Stimulated activated CD4-positive, alpha-beta T cell treated with anti-CD3 and anti-CD28 coated beads, Interleukin-15, amount 100 ng/mL, for 1 hour (primary cell): ENCODE measurements at regions not wholly inside any gene's neighbourhood (a gene's known extent, or its start where the extent isn't known, plus 50 kb on each side); places are given as distances from the start of the nearest gene placed in this dataset.

Experiments used
- DNase-seq, 2 donors: peaks; one replicate each; pipeline ENCODE4 v3.0.0-alpha.2; 2020; ENCODE audit warnings: low read depth in 1 of 2, low spot score in 1 of 2

- DNase-seq, result no peak
Measured at GRCh38 chr10:78504181-78504580, 470.5 kb downstream of the RPS24 start.

DNA sequence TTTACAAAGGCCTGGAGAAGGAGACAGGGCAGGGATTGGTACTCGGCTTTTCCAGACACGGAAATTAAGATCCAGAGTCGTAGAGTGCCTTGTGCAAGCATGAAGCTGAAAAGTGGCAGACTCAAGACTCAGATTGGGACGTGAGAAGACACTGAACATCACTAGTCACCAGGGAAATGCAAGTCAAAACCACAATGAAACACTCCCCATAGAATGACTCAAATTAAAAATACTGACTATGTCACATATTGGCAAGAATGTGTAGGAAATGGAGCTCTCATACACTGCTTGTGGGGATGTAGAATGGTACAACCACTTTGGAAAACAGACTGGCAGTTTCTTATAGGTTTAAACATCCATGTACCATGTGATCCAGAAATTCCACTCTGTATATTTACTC is 472.0 kb downstream of the RPS24 start:
- DNase-seq, result no peak

- DNase-seq, result no peak
Measured at GRCh38 chr10:78506614-78507013, 473.0 kb downstream of the RPS24 start.

GRCh38 chr10:78507510-78508160 is 474.0 kb downstream of the RPS24 start:
- no peak for DNase-seq

- no peak for DNase-seq
Measured at GRCh38 chr10:78508955-78509748, 475.5 kb downstream of the RPS24 start.

DNA sequence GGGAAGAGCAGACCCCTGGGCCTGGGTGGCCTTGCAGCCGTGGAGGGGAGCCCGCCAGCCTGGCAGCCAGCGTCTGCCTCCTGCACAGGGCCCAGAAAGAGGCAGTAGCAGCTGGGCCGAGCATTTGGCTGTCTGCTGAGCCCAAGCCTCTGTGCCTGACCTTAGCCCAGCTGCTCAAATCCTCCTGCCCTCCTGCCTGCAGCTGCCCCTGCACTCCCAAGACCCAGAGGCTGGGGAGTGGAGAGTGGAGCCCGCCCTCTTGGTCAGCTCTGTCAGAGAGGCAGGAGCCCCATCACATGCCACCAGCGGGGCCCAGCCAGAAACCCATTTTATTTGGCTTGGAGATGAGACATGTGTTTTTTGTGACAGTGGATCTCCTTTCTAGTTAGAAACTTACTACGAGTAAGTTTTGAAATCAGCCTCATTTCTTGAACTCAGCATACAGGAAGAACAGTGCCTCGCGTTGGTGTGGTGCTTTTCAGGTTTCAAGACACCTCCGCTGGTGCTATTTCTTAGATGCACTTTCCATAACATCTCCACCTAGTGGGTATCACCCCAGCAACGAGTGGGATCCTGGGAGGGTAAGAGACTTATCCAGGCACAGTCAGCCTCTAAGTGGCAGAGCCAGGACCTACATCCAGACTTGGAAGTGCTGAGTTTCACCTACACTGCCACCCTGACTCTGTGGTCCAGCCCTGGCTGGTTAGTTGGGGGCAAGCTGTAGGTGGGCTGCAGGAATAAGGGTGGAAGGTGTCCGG is 477.1 kb downstream of the RPS24 start:
- DNase-seq, result no peak

- no peak for DNase-seq
Measured at GRCh38 chr10:78511324-78512204, 477.9 kb downstream of the RPS24 start.

GRCh38 chr10:78512205-78512550 is 478.5 kb downstream of the RPS24 start:
- DNase-seq, result no peak

DNA sequence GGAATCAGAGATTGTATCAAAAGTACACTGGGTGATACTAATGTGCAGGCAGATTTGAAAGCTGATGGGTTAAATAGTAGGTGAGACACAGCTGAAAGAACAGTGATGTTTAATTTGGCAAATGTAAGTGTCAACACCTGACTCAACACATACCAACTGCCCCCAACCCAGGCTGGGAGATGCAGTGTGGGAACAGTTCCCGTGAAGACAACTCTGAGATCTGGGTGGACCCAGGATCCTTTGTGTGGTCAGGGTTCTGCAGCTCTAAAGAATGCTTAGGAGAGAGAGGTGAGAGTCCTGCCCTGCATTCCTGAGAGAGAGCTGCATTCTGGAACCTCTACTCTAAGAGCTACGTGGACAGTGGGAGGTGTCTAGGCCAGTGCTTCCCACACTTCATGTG is 479.7 kb downstream of the RPS24 start:
- no peak for DNase-seq

GRCh38 chr10:78513986-78514385 is 480.3 kb downstream of the RPS24 start:
- no peak for DNase-seq

DNA sequence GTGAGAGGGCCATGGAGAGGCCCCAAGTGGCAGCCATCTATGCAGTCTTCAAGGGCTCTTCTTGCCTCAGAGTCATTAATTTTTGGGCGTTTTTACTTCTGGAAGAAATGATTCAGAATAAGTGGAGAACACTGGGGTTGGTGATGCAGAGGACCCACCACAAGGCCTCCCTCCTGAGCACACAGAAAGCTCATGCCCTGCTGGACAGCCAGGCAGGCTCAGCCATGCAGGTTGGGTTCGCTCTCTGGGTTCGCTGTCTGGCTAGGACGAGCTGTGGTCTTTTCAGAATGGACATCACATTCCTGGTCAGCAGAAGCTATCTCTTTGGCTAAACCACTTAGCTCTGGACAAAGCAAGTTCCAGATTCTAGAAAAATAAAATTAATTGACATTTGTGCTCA is 480.8 kb downstream of the RPS24 start:
- no peak for DNase-seq

GRCh38 chr10:78515038-78515872 is 481.6 kb downstream of the RPS24 start:
- DNase-seq, result no peak

DNA sequence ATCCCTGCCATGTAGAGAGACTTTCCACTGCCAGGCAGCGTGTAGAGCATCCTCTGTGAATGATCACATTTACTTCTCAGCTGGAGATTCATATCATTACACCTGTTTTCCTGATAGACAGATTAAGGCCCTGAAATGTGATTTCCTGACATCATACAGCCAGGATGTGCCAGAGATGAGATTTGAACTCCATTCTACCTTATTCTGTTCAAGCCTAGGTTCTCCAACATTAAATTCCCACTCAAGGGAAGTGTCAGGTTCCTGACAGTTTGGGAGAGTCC is 482.1 kb downstream of the RPS24 start:
- DNase-seq, result no peak

- no peak for DNase-seq
Measured at GRCh38 chr10:78516236-78516635, 482.6 kb downstream of the RPS24 start.

- DNase-seq, result no peak
Measured at GRCh38 chr10:78516756-78517155, 483.1 kb downstream of the RPS24 start.

DNA sequence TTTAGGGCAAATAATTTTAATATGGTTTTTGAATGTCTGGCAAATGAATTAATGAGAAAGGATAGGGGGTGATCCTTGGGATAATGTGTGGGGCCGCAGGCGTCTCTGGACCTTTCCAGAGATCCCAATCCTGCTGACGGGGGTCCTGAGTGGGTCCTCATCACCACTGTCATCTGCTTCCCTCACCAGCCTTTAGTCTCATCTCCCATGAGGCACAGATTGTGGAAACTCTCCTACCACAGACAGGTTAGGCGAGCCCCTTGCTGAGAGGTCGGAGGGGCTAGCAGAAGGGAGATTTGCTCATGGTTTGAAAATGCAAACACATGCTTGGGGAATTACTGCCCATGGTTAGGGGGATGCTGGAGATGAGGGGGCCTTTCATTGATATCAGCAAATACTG is 484.6 kb downstream of the RPS24 start:
- DNase-seq, result no peak

GRCh38 chr10:78520737-78521430 is 487.2 kb downstream of the RPS24 start:
- no peak for DNase-seq

- no peak for DNase-seq
Measured at GRCh38 chr10:78523453-78523852, 489.8 kb downstream of the RPS24 start.

DNA sequence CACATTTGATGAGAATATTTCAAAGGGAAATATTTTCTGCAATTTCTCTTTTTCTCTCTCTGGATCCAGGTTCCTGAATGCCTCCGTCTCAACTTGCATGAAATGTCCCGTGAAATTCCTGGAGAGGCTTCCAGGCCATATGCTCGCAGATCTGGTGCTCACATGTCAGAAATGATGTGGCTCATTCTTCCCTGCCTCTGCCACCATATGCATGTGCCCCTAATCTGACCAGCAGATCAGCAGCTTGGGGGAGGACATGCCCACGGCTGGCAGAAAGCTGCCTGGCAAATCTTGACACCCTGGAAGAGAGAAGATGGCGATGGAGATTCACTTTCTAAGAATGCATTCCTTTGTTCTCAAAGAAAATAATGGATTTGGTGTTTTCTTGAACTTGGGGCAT is 490.7 kb downstream of the RPS24 start:
- no peak for DNase-seq

GRCh38 chr10:78524941-78525340 is 491.3 kb downstream of the RPS24 start:
- no peak for DNase-seq
